Endodermal cell (in vitro differentiated cells): ENCODE measurements at regions not wholly inside any gene's neighbourhood (a gene's known extent, or its start where the extent isn't known, plus 50 kb on each side); places are given as distances from the start of the nearest gene placed in this dataset.

Experiments used
- DNase-seq: peaks from one replicate; pipeline ENCODE4 v3.0.0-alpha.2; 2017
- H3K27ac ChIP-seq: 2 replicates; pipeline ENCODE4 v1.5.1; 2013; ENCODE audit warnings: mild to moderate bottlenecking, low read depth, low read length, moderate library complexity
- H3K27me3 ChIP-seq: 2 replicates; pipeline ENCODE4 v1.6.1; 2013; ENCODE audit warnings: mild to moderate bottlenecking, low read length, moderate library complexity; ENCODE audit not compliant: insufficient read depth, control insufficient read depth, poor library complexity, severe bottlenecking
- H3K36me3 ChIP-seq: 2 replicates; pipeline ENCODE4 v1.7.0; 2013; ENCODE audit warnings: mild to moderate bottlenecking, low read length, moderate library complexity; ENCODE audit not compliant: control insufficient read depth, insufficient read depth
- H3K4me1 ChIP-seq: one replicate; pipeline ENCODE4 v1.7.0; 2013; ENCODE audit warnings: low read length; ENCODE audit not compliant: control insufficient read depth, insufficient read depth
- H3K4me3 ChIP-seq: 2 replicates; pipeline ENCODE4 v1.5.1; 2013; ENCODE audit warnings: mild to moderate bottlenecking, low read length, moderate library complexity
- H3K9ac ChIP-seq: 2 replicates; pipeline ENCODE4 v1.6.1; 2013; ENCODE audit warnings: mild to moderate bottlenecking, low read length, moderate library complexity; ENCODE audit not compliant: poor library complexity, severe bottlenecking; ENCODE audit errors: extremely low read depth
- H3K9me3 ChIP-seq: 2 replicates; pipeline ENCODE4 v1.6.1; 2013; ENCODE audit warnings: mild to moderate bottlenecking, low read length, moderate library complexity; ENCODE audit not compliant: control insufficient read depth
- H3K27ac Mint-ChIP-seq: 2 replicates; pipeline ENCODE4 v1.8.0; 2020; ENCODE audit warnings: mixed read lengths
- H3K27me3 Mint-ChIP-seq: 2 replicates; pipeline ENCODE4 v1.8.0; 2021; ENCODE audit warnings: mild to moderate bottlenecking, mixed read lengths; ENCODE audit not compliant: insufficient read depth
- H3K36me3 Mint-ChIP-seq: 2 replicates; pipeline ENCODE4 v1.8.0; 2020; ENCODE audit warnings: low read depth, mixed read lengths
- H3K4me1 Mint-ChIP-seq: 2 replicates; pipeline ENCODE4 v1.8.0; 2020; ENCODE audit warnings: mixed read lengths
- H3K4me3 Mint-ChIP-seq: 2 replicates; pipeline ENCODE4 v1.8.0; 2020; ENCODE audit warnings: mild to moderate bottlenecking, moderate library complexity, mixed read lengths
- H3K9me3 Mint-ChIP-seq: 2 replicates; pipeline ENCODE4 v1.8.0; 2020; ENCODE audit warnings: mild to moderate bottlenecking, mixed read lengths
- CTCF ChIP-seq: fragments of 200-600 bp; sonication (generic); conservative IDR thresholded peaks from 2 replicates; pipeline ENCODE4 v1.5.0; 2021; ENCODE audit warnings: antibody characterized with exemption, mild to moderate bottlenecking
- WGBS, 2 experiments: methylation state at CpG; one replicate each; pipeline versions ENCODE4 v1.1.5 to v1.1.7; 2013; ENCODE audit warnings: missing lambda C conversion rate in 2 of 2, mixed read lengths in 1 of 2; ENCODE audit not compliant: insufficient coverage in 1 of 2, insufficient read length in 1 of 2; 5-methylcytosine and 5-hydroxymethylcytosine counted together

DNA sequence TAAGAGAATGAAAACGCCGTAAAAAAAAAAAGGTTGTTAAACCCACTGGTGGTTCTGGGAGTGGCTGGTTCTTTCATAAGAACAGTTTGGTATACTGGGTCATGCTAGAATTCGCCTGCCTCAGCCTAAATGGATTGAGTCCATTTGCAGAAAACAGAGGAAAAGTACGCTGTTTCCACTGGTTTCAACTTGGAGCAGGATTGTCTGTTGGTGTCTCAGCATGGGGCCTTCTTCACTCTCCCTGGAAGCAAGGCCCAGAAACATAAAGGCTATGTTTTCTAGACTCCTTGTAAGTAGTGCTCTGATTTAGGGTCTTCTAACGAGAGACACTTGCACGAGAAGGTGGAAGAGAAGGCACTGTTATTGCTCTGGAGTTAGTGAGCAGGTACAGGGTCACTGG, 116.9 kb upstream of the MTAP start:
- H3K27me3 ChIP-seq: no peaks in the 10 kb centered on the region
- DNase-seq: peak; percentile 52
- no peak overlapping the region for H3K27ac ChIP-seq
- Mint-ChIP-seq H3K4me1 (peaks cover 5% of the 10 kb centered on the region), H3K36me3 (no peaks in the 10 kb centered on the region), H3K9me3 (no peaks in the 10 kb centered on the region), H3K27me3 (no peaks in the 10 kb centered on the region), H3K27ac (no peak overlapping the region), H3K4me3 (no peak overlapping the region)
- no peaks in the 10 kb centered on the region for H3K9me3 ChIP-seq
- H3K36me3 ChIP-seq: no peaks in the 10 kb centered on the region
- H3K4me1 ChIP-seq: no peaks in the 10 kb centered on the region
- no peak overlapping the region for H3K9ac ChIP-seq
- no peak for TF ChIP-seq CTCF
- no peak overlapping the region for H3K4me3 ChIP-seq
- 85 to 92% methylated on average over 6 of the region's 6 CpGs for WGBS, 2 experiments

GRCh38 chr9:21686738-21687137, 115.7 kb upstream of the MTAP start:
- H3K27ac Mint-ChIP-seq: no peak overlapping the region
- H3K27ac ChIP-seq: no peak overlapping the region

GRCh38 chr9:21687351-21687750, 115.1 kb upstream of the MTAP start:
- TF ChIP-seq CTCF: no peak
- Histone ChIP-seq H3K27ac (no peak overlapping the region), H3K27me3 (no peaks in the 10 kb centered on the region), H3K9me3 (no peaks in the 10 kb centered on the region), H3K4me3 (no peak overlapping the region), H3K9ac (no peak overlapping the region), H3K4me1 (no peaks in the 10 kb centered on the region), H3K36me3 (no peaks in the 10 kb centered on the region)
- DNase-seq: no peak
- Mint-ChIP-seq H3K36me3 (no peaks in the 10 kb centered on the region), H3K27ac (no peak overlapping the region), H3K27me3 (peaks cover 5% of the 10 kb centered on the region), H3K9me3 (no peaks in the 10 kb centered on the region), H3K4me1 (peaks cover 5% of the 10 kb centered on the region), H3K4me3 (no peak overlapping the region)

More at GRCh38 chr9:21686738-21687137, 115.7 kb upstream of the MTAP start:
- Mint-ChIP-seq H3K36me3 (no peaks in the 10 kb centered on the region), H3K27me3 (no peaks in the 10 kb centered on the region), H3K9me3 (no peaks in the 10 kb centered on the region), H3K4me1 (peaks cover 5% of the 10 kb centered on the region), H3K4me3 (no peak overlapping the region)
- 85 to 96% methylated on average over 2 of the region's 2 CpGs for WGBS, 2 experiments
- Histone ChIP-seq H3K4me1 (no peaks in the 10 kb centered on the region), H3K36me3 (no peaks in the 10 kb centered on the region), H3K9ac (no peak overlapping the region), H3K27me3 (no peaks in the 10 kb centered on the region), H3K9me3 (no peaks in the 10 kb centered on the region), H3K4me3 (no peak overlapping the region)
- TF ChIP-seq CTCF: no peak
- no peak for DNase-seq
